A549 (cell line): ENCODE measurements at regions not wholly inside any gene's neighbourhood (a gene's known extent, or its start where the extent isn't known, plus 50 kb on each side); places are given as distances from the start of the nearest gene placed in this dataset.

Experiments used
- POLR2A ChIP-seq: IDR thresholded peaks from 2 replicates; pipeline ENCODE4 v1.6.1; 2012; ENCODE audit warnings: mild to moderate bottlenecking, low read length
- RAD21 ChIP-seq, 2 experiments: fragments of >200 bp in 1 of 2; sonication (Bioruptor Twin) in 1 of 2; formaldehyde crosslinking in 1 of 2; IDR thresholded peaks in 1 of 2; conservative IDR thresholded peaks in 1 of 2; 2 replicates in 1 of 2; 3 replicates in 1 of 2; pipeline ENCODE4 v1.6.1; 2012 to 2018; ENCODE audit warnings: inconsistent platforms in 1 of 2

DNA sequence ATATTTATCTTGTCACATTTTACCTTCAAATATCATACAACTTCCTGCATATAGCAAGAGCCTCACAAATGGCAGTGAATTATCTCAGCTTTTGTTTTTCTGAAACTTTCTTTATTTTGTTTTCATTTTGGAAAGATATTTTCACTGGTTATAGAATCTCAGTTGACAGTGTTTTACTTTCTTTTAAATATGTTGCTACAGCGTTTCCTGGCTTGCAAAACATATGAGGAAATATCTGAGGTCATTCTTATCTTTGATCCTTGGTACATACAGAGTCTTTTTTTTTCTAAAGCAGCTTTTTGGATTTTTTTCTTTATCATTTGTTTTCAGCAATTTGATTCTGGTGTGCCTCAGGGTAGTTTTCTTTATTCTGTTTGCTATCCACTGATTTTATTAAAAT, 77.6 kb upstream of the CEP78 start:
- TF ChIP-seq RAD21 (conservative IDR thresholded peaks at IDR 0.05 in 1 of 2, IDR thresholded peaks at IDR 0.05 in 1 of 2) (no peak), POLR2A (no peak)
